ENCODE measurements at regions not wholly inside any gene's neighbourhood (a gene's known extent, or its start where the extent isn't known, plus 50 kb on each side); places are given as distances from the start of the nearest gene placed in this dataset.
"Not testable (repeated sequence)": the region's sequence is repeated elsewhere in the genome, so short reads cannot be mapped to it uniquely, and the experiment has no call there.

GRCh38 chr5:101153526-101153925 lies 250.4 kb upstream of the ST8SIA4 start:
- DNase-seq: no peak

GRCh38 chr5:101143526-101143925 lies 240.4 kb upstream of the ST8SIA4 start:
- no peak for DNase-seq

GRCh38 chr5:101142102-101142501 lies 239.0 kb upstream of the ST8SIA4 start:
- DNase-seq: no peak

GRCh38 chr5:101136454-101136853 lies 233.4 kb upstream of the ST8SIA4 start:
- DNase-seq: no peak

- DNase-seq: no peak
Measured at GRCh38 chr5:101123363-101123762, 220.3 kb upstream of the ST8SIA4 start.

- DNase-seq: no peak
Measured at GRCh38 chr5:101112645-101113044, 209.6 kb upstream of the ST8SIA4 start.

- DNase-seq: no peak
Measured at GRCh38 chr5:101103874-101104273, 200.8 kb upstream of the ST8SIA4 start.

- DNase-seq: no peak
Measured at GRCh38 chr5:101102506-101102905, 199.4 kb upstream of the ST8SIA4 start.

GRCh38 chr5:101091902-101092301 lies 188.8 kb upstream of the ST8SIA4 start:
- DNase-seq: no peak

GRCh38 chr5:101084353-101084752 lies 181.3 kb upstream of the ST8SIA4 start:
- DNase-seq: no peak

- peak; percentile 83 for DNase-seq
Measured at GRCh38 chr5:101080462-101081240, 177.6 kb upstream of the ST8SIA4 start.

GRCh38 chr5:101068298-101068697 lies 165.2 kb upstream of the ST8SIA4 start:
- no peak for DNase-seq

- DNase-seq: no peak
Measured at GRCh38 chr5:101067429-101067828, 164.3 kb upstream of the ST8SIA4 start.

- no peak for DNase-seq
Measured at GRCh38 chr5:101062902-101063301, 159.8 kb upstream of the ST8SIA4 start.

- no peak for DNase-seq
Measured at GRCh38 chr5:101047181-101047580, 144.1 kb upstream of the ST8SIA4 start.

- DNase-seq: no peak
Measured at GRCh38 chr5:101045689-101046088, 142.6 kb upstream of the ST8SIA4 start.

GRCh38 chr5:101040002-101040401 lies 136.9 kb upstream of the ST8SIA4 start:
- DNase-seq: not testable (repeated sequence)

GRCh38 chr5:101036778-101037177 lies 133.7 kb upstream of the ST8SIA4 start:
- no peak for DNase-seq

GRCh38 chr5:101035425-101035824 lies 132.3 kb upstream of the ST8SIA4 start:
- no peak for DNase-seq

GRCh38 chr5:101024299-101024698 lies 121.2 kb upstream of the ST8SIA4 start:
- no peak for DNase-seq

- no peak for DNase-seq
Measured at GRCh38 chr5:101018299-101018698, 115.2 kb upstream of the ST8SIA4 start.

- no peak for DNase-seq
Measured at GRCh38 chr5:101012880-101013279, 109.8 kb upstream of the ST8SIA4 start.

- DNase-seq: no peak
Measured at GRCh38 chr5:101009758-101010519, 106.9 kb upstream of the ST8SIA4 start.

- no peak for DNase-seq
Measured at GRCh38 chr5:100992354-100992753, 89.3 kb upstream of the ST8SIA4 start.

All from fibroblast of skin of right quadriceps (primary cell).